ENCODE measurements at regions not wholly inside any gene's neighbourhood (a gene's known extent, or its start where the extent isn't known, plus 50 kb on each side); places are given as distances from the start of the nearest gene placed in this dataset.
"Not testable (repeated sequence)": the region's sequence is repeated elsewhere in the genome, so short reads cannot be mapped to it uniquely, and the experiment has no call there.

DNA sequence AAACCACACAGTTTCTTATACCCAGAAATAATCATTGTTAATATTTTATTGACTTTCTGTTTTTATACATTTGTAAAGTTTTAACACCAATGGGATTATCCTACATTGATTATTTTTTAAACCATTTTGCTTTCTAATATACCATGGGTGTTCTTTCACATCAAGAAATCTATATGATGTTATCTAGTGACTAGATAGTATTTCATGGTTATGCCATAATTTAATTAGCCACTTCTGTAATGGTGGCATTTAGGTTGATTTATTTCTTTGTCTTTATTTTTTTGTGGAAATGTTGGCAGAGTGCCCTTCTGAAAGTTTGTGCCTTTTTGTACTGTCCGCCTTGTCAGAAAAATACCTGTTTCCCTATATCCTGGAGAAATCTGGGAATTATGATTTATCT lies 193.3 kb downstream of the CEP135 start:
- TF ChIP-seq, protein P1, sequence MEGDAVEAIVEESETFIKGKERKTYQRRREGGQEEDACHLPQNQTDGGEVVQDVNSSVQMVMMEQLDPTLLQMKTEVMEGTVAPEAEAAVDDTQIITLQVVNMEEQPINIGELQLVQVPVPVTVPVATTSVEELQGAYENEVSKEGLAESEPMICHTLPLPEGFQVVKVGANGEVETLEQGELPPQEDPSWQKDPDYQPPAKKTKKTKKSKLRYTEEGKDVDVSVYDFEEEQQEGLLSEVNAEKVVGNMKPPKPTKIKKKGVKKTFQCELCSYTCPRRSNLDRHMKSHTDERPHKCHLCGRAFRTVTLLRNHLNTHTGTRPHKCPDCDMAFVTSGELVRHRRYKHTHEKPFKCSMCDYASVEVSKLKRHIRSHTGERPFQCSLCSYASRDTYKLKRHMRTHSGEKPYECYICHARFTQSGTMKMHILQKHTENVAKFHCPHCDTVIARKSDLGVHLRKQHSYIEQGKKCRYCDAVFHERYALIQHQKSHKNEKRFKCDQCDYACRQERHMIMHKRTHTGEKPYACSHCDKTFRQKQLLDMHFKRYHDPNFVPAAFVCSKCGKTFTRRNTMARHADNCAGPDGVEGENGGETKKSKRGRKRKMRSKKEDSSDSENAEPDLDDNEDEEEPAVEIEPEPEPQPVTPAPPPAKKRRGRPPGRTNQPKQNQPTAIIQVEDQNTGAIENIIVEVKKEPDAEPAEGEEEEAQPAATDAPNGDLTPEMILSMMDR (conservative IDR thresholded peaks at IDR 0.05): no peak
- no peak for TF ChIP-seq EZH2 (IDR thresholded peaks at IDR 0.05; ENCODE audit: low read depth)
- POLR2A ChIA-PET (ENCODE audit: unreplicated experiment): no interaction called here
- Histone ChIP-seq H3K9me3 (ENCODE audit: insufficient read depth, low read depth) (no peaks in the 10 kb centered on the region), H3K4me3 (no peak overlapping the region), H3K4me2 (no peak overlapping the region), H3K9me2 (ENCODE audit: insufficient read depth) (no peaks in the 10 kb centered on the region), H4K20me1 (ENCODE audit: insufficient read depth) (no peaks in the 10 kb centered on the region), H3K4me1 (replicated peaks; ENCODE audit: insufficient read depth) (no peaks in the 10 kb centered on the region), H3K27ac (no peak overlapping the region), H3F3A (ENCODE audit: insufficient read depth, low read depth) (no peaks in the 10 kb centered on the region), H2AFZ (no peak overlapping the region), H3K79me2 (ENCODE audit: low read depth) (no peaks in the 10 kb centered on the region), H3K36me3 (ENCODE audit: low read depth) (no peaks in the 10 kb centered on the region), H3K27me3 (ENCODE audit: insufficient read depth, low read depth) (no peaks in the 10 kb centered on the region)
- intact Hi-C loops (cut with micrococcal nuclease; ENCODE audit: unreplicated experiment): no loop called here
- BruUV-seq (replicated peaks): no TSS peak
- CTCF ChIA-PET: no interaction called here
- no peak for DNase-seq

DNA sequence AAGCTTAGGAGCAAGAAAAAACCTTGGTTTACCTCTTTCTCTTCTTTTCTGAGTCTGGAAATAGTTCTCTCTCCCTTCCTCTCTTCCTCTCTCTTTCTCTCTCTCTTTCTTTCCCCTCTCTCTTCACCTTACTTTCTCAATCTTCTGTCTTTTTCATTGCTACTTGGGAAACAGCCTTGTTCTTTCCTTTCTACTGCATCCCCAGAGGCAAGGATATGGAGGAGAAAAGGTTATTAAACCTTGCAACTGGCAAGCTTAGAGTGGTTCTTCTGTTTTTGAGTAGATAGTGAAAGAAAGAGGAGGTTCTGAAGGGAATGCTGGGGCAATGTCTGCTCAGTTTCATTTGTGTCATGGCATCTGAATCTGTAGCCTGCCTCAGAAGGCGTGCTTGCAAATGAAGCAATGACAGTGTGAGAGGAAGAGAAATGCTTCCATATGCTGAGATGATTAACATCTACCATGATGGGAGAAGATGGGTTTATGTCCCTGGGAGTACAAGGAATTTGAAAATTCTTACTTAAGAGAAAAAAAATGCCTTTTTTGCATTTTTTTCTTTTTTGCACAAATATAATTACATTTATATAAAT lies 190.6 kb downstream of the CEP135 start:
- TF ChIP-seq, protein P1 (conservative IDR thresholded peaks at IDR 0.05): no peak
- no peak for TF ChIP-seq EZH2 (IDR thresholded peaks at IDR 0.05; ENCODE audit: low read depth)
- Histone ChIP-seq H2AFZ (no peak overlapping the region), H3K4me1 (replicated peaks; ENCODE audit: insufficient read depth) (no peaks in the 10 kb centered on the region), H3K4me2 (no peak overlapping the region), H3K79me2 (ENCODE audit: low read depth) (no peaks in the 10 kb centered on the region), H3K9me2 (ENCODE audit: insufficient read depth) (no peaks in the 10 kb centered on the region), H3K27me3 (ENCODE audit: insufficient read depth, low read depth) (no peaks in the 10 kb centered on the region), H4K20me1 (ENCODE audit: insufficient read depth) (no peaks in the 10 kb centered on the region), H3K9me3 (ENCODE audit: insufficient read depth, low read depth) (no peaks in the 10 kb centered on the region), H3K4me3 (no peak overlapping the region), H3K27ac (no peak overlapping the region), H3F3A (ENCODE audit: insufficient read depth, low read depth) (no peaks in the 10 kb centered on the region), H3K36me3 (ENCODE audit: low read depth) (no peaks in the 10 kb centered on the region)
- no TSS peak for BruUV-seq (replicated peaks)
- POLR2A ChIA-PET (ENCODE audit: unreplicated experiment): no interaction called here
- CTCF ChIA-PET: no interaction called here
- no peak for DNase-seq
- intact Hi-C loops (cut with micrococcal nuclease; ENCODE audit: unreplicated experiment): no loop called here

GRCh38 chr4:56134834-56135233 lies 186.1 kb downstream of the CEP135 start:
- H3K4me2 ChIP-seq; H3K9me3 ChIP-seq (ENCODE audit: insufficient read depth, low read depth); H3K27me3 ChIP-seq (ENCODE audit: insufficient read depth, low read depth); H3K9me2 ChIP-seq (ENCODE audit: insufficient read depth); H3F3A ChIP-seq (ENCODE audit: insufficient read depth, low read depth); DNase-seq; CTCF ChIA-PET; H4K20me1 ChIP-seq (ENCODE audit: insufficient read depth); H3K27ac ChIP-seq; H3K4me3 ChIP-seq; H2AFZ ChIP-seq; H3K79me2 ChIP-seq (ENCODE audit: low read depth); H3K36me3 ChIP-seq (ENCODE audit: low read depth); H3K4me1 ChIP-seq (replicated peaks; ENCODE audit: insufficient read depth); POLR2A ChIA-PET (ENCODE audit: unreplicated experiment); BruUV-seq (replicated peaks); intact Hi-C loops (cut with micrococcal nuclease; ENCODE audit: unreplicated experiment): not testable (repeated sequence)

DNA sequence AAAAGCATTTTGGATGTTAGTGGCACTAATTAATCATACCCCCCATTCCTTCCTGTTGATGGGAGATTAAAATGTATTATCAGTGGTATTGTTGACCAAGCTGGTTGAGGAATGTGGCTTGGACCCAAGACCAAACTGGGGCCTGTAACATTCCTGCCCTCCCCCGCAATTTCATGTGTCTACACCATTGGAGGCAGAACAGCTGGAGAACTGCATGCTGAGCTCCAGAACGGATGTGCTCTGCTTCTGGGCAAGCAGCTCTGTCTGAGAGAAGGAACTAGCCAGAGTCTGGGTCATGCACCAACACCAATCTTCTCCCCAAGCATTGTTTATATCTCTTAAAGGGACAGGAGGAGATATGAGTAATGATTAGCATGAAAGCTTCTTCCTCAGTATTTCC lies 185.5 kb downstream of the CEP135 start:
- H3K27me3 ChIP-seq (ENCODE audit: insufficient read depth, low read depth): no peaks in the 10 kb centered on the region
- H4K20me1 ChIP-seq (ENCODE audit: insufficient read depth): no peaks in the 10 kb centered on the region
- H3K4me1 ChIP-seq (replicated peaks; ENCODE audit: insufficient read depth): no peaks in the 10 kb centered on the region
- H3K36me3 ChIP-seq (ENCODE audit: low read depth): no peaks in the 10 kb centered on the region
- intact Hi-C loops (cut with micrococcal nuclease; ENCODE audit: unreplicated experiment): no loop called here
- H3F3A ChIP-seq (ENCODE audit: insufficient read depth, low read depth): no peaks in the 10 kb centered on the region
- H3K4me3 ChIP-seq: no peak overlapping the region
- no peaks in the 10 kb centered on the region for H3K79me2 ChIP-seq (ENCODE audit: low read depth)
- no peaks in the 10 kb centered on the region for H3K9me2 ChIP-seq (ENCODE audit: insufficient read depth)
- ChIA-PET POLR2A (ENCODE audit: unreplicated experiment) (no interaction called here), CTCF (no interaction called here)
- DNase-seq: no peak
- TF ChIP-seq, protein P1 (conservative IDR thresholded peaks at IDR 0.05): no peak
- no peak for TF ChIP-seq EZH2 (IDR thresholded peaks at IDR 0.05; ENCODE audit: low read depth)
- H3K27ac ChIP-seq: no peak overlapping the region
- H3K4me2 ChIP-seq: no peak overlapping the region
- no peaks in the 10 kb centered on the region for H3K9me3 ChIP-seq (ENCODE audit: insufficient read depth, low read depth)
- BruUV-seq (replicated peaks): no TSS peak
- H2AFZ ChIP-seq: no peak overlapping the region
